ENCODE measurements at regions not wholly inside any gene's neighbourhood (a gene's known extent, or its start where the extent isn't known, plus 50 kb on each side); places are given as distances from the start of the nearest gene placed in this dataset.

DNA sequence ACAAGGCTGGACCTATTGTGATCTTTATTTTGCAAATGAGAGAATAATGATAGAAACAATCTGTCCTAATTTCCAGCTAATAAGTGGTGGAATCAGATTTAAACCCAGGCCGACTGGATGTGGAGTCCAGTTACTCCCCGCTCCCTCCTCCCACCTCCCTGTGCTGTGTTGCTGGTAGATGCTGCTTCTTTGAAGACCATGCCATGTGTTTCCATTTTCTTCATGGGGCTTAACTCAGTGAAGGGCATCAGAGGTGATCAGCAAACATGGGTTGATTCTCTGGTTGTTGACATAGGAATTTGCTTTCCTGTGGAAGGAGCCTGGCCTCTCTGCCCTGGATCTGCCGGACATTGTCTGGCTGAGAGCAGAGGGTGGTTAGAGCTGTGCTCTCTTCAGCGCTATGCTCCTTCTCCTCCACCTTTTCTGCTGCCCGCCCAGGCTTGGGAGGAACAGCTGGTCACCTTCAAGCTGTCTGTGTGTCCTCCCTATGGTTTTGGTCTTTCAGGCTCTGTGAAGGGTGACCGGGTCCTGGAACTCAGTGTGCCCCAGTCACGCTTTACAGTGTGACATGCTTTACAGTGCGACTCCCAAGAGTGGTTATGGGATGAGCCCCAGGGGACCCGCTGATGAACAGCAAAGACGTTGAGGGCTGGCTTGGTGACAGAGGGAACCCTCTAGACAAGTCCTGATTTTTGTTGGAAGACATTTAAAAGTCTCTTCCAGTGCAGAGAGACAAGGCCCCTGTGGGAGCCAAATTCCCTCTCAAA is 68.4 kb upstream of the RPS23 start:
- TF ChIP-seq, protein P1, sequence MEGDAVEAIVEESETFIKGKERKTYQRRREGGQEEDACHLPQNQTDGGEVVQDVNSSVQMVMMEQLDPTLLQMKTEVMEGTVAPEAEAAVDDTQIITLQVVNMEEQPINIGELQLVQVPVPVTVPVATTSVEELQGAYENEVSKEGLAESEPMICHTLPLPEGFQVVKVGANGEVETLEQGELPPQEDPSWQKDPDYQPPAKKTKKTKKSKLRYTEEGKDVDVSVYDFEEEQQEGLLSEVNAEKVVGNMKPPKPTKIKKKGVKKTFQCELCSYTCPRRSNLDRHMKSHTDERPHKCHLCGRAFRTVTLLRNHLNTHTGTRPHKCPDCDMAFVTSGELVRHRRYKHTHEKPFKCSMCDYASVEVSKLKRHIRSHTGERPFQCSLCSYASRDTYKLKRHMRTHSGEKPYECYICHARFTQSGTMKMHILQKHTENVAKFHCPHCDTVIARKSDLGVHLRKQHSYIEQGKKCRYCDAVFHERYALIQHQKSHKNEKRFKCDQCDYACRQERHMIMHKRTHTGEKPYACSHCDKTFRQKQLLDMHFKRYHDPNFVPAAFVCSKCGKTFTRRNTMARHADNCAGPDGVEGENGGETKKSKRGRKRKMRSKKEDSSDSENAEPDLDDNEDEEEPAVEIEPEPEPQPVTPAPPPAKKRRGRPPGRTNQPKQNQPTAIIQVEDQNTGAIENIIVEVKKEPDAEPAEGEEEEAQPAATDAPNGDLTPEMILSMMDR (conservative IDR thresholded peaks at IDR 0.05; ENCODE audit: low read length), result no peak
- TF ChIP-seq EZH2phosphoT487 (IDR thresholded peaks at IDR 0.05; ENCODE audit: borderline replicate concordance, low read depth, low read length), result no peak
